ENCODE measurements at regions not wholly inside any gene's neighbourhood (a gene's known extent, or its start where the extent isn't known, plus 50 kb on each side); places are given as distances from the start of the nearest gene placed in this dataset.

GRCh38 chr3:16048435-16049318 is 125.8 kb upstream of the GALNT15 start:
- no peak for DNase-seq (ENCODE audit: low read depth)
- no peak overlapping the region for H3K4me3 ChIP-seq (ENCODE audit: control insufficient read depth, low read depth, low read length)
- peak; percentile 76 for TF ChIP-seq CTCF (IDR thresholded peaks at IDR 0.05; ENCODE audit: control insufficient read depth, insufficient read depth, low read depth, low read length, missing control alignments)

GRCh38 chr3:16050641-16051467 is 123.6 kb upstream of the GALNT15 start:
- no peak overlapping the region for H3K4me3 ChIP-seq (ENCODE audit: control insufficient read depth, low read depth, low read length)
- no peak for TF ChIP-seq CTCF (IDR thresholded peaks at IDR 0.05; ENCODE audit: control insufficient read depth, insufficient read depth, low read depth, low read length, missing control alignments)
- DNase-seq (ENCODE audit: low read depth), result no peak

GRCh38 chr3:16051691-16052090 is 122.8 kb upstream of the GALNT15 start:
- no peak for DNase-seq (ENCODE audit: low read depth)
- no peak overlapping the region for H3K4me3 ChIP-seq (ENCODE audit: control insufficient read depth, low read depth, low read length)
- no peak for TF ChIP-seq CTCF (IDR thresholded peaks at IDR 0.05; ENCODE audit: control insufficient read depth, insufficient read depth, low read depth, low read length, missing control alignments)

- DNase-seq (ENCODE audit: low read depth), result no peak
- no peak for TF ChIP-seq CTCF (IDR thresholded peaks at IDR 0.05; ENCODE audit: control insufficient read depth, insufficient read depth, low read depth, low read length, missing control alignments)
- H3K4me3 ChIP-seq (ENCODE audit: control insufficient read depth, low read depth, low read length), result no peak overlapping the region
Measured at GRCh38 chr3:16052964-16053363, 121.5 kb upstream of the GALNT15 start.

GRCh38 chr3:16053794-16054193 is 120.7 kb upstream of the GALNT15 start:
- no peak for TF ChIP-seq CTCF (IDR thresholded peaks at IDR 0.05; ENCODE audit: control insufficient read depth, insufficient read depth, low read depth, low read length, missing control alignments)
- no peak overlapping the region for H3K4me3 ChIP-seq (ENCODE audit: control insufficient read depth, low read depth, low read length)
- DNase-seq (ENCODE audit: low read depth), result no peak

- no peak for DNase-seq (ENCODE audit: low read depth)
Measured at GRCh38 chr3:16055606-16056211, 118.8 kb upstream of the GALNT15 start.

More at GRCh38 chr3:16055606-16056211, 118.8 kb upstream of the GALNT15 start:
- no peak overlapping the region for H3K4me3 ChIP-seq (ENCODE audit: control insufficient read depth, low read depth, low read length)
- no peak for TF ChIP-seq CTCF (IDR thresholded peaks at IDR 0.05; ENCODE audit: control insufficient read depth, insufficient read depth, low read depth, low read length, missing control alignments)

Data from AG09309 (cell line).